NCI-H345 (cell line): ENCODE measurements at regions not wholly inside any gene's neighbourhood (a gene's known extent, or its start where the extent isn't known, plus 50 kb on each side); places are given as distances from the start of the nearest gene placed in this dataset.
"Not testable (repeated sequence)": the region's sequence is repeated elsewhere in the genome, so short reads cannot be mapped to it uniquely, and the experiment has no call there.

ENCODE experiments used
- DNase-seq: peaks from one replicate; lab custom pipeline; 2025; lab: John Stamatoyannopoulos, UW

GRCh38 chr14:104250175-104250574 is 111.8 kb downstream of the KIF26A start:
- DNase-seq, result no peak

GRCh38 chr14:104252256-104253215 is 114.1 kb downstream of the KIF26A start:
- DNase-seq, result no peak

- no peak for DNase-seq
Measured at GRCh38 chr14:104253223-104253822, 114.9 kb downstream of the KIF26A start.

- no peak for DNase-seq
Measured at GRCh38 chr14:104253901-104254353, 115.5 kb downstream of the KIF26A start.

- no peak for DNase-seq
Measured at GRCh38 chr14:104254735-104255400, 116.5 kb downstream of the KIF26A start.

- no peak for DNase-seq
Measured at GRCh38 chr14:104256025-104256424, 117.6 kb downstream of the KIF26A start.

GRCh38 chr14:104262515-104263514 is 124.4 kb downstream of the KIF26A start:
- DNase-seq, result no peak

- no peak for DNase-seq
Measured at GRCh38 chr14:104263675-104264358, 125.4 kb downstream of the KIF26A start.

GRCh38 chr14:104264495-104265265 is 126.3 kb downstream of the KIF26A start:
- no peak for DNase-seq

- DNase-seq, result no peak
Measured at GRCh38 chr14:104265918-104266630, 127.7 kb downstream of the KIF26A start.

GRCh38 chr14:104266631-104267575 is 128.5 kb downstream of the KIF26A start:
- DNase-seq, result no peak

GRCh38 chr14:104267895-104268294 is 129.5 kb downstream of the KIF26A start:
- DNase-seq, result no peak

- DNase-seq, result no peak
Measured at GRCh38 chr14:104268295-104268694, 129.9 kb downstream of the KIF26A start.

GRCh38 chr14:104268725-104269436 is 130.5 kb downstream of the KIF26A start:
- no peak for DNase-seq

GRCh38 chr14:104269511-104270241 is 131.3 kb downstream of the KIF26A start:
- not testable (repeated sequence) for DNase-seq

GRCh38 chr14:104271391-104271790 is 133.0 kb downstream of the KIF26A start:
- DNase-seq, result no peak

- DNase-seq, result no peak
Measured at GRCh38 chr14:104274806-104275205, 136.4 kb downstream of the KIF26A start.
